Right cardiac atrium (tissue), 5 donors: ENCODE measurements at regions not wholly inside any gene's neighbourhood (a gene's known extent, or its start where the extent isn't known, plus 50 kb on each side); places are given as distances from the start of the nearest gene placed in this dataset.
"Not testable (repeated sequence)": the region's sequence is repeated elsewhere in the genome, so short reads cannot be mapped to it uniquely, and the experiment has no call there.

ENCODE experiments used
- ATAC-seq, 2 donors: fragments of 200-7000 bp; cut with Tn5 transposase; one replicate each; pipeline versions ENCODE4 v1.8.0 to v1.9.1; 2020; ENCODE audit warnings: moderate library complexity in 2 of 2, mild to moderate bottlenecking in 1 of 2
- DNase-seq, 3 donors: peaks; one replicate each; pipeline ENCODE4 v3.0.0-alpha.2; 2020
- H3K27ac ChIP-seq: one replicate; pipeline ENCODE4 v1.5.1; 2013; ENCODE audit warnings: mild to moderate bottlenecking, low read length, control low read depth, moderate library complexity
- H3K27me3 ChIP-seq: one replicate; pipeline ENCODE4 v1.6.1; 2013; ENCODE audit not compliant: control insufficient read depth, insufficient read depth
- H3K4me1 ChIP-seq: one replicate; pipeline ENCODE4 v1.6.1; 2013; ENCODE audit warnings: low read length; ENCODE audit not compliant: control insufficient read depth, insufficient read depth
- H3K4me3 ChIP-seq: one replicate; pipeline ENCODE4 v1.5.1; 2013; ENCODE audit warnings: low read length, control low read depth
- H3K9me3 ChIP-seq: one replicate; pipeline ENCODE4 v1.6.1; 2013; ENCODE audit warnings: low read length; ENCODE audit not compliant: control insufficient read depth
- WGBS: extraction: QIAGEN DNeasy Blood & Tissue Kit; methylation state at CpG from one replicate; pipeline ENCODE4 v1.1.7; 2013; 5-methylcytosine and 5-hydroxymethylcytosine counted together
- intact Hi-C, 4 donors: fragments of 100-400 bp; cut with DNase I; formaldehyde crosslinking; loops; one replicate each; pipeline versions ENCODE4 v1.11.0 to v1.14.0; 2022 to 2023
- donor health status: healthy with polysubstance abuse.
- donor health status: DM: no; HTN: yes; CAD: no.
- donor health status: DM: no; HTN: no; CAD: no.
- donor health status: DM: no; HTN: yes; CAD: no; lungs with severe emphysema.
- donor health status: DM: yes; HTN: yes; CAD: no.

- WGBS = 73% methylated on average over 4 of the region's 4 CpGs
Observed at GRCh38 chr19:28554321-28555091, 658.4 kb downstream of the UQCRFS1 start.

GRCh38 chr19:28553764-28554163 is 659.2 kb downstream of the UQCRFS1 start:
- no peaks in the 10 kb centered on the region for H3K4me1 ChIP-seq
- no peak overlapping the region for H3K27ac ChIP-seq
- no peaks in the 10 kb centered on the region for H3K27me3 ChIP-seq
- intact Hi-C loops = no loop called here
- no peak overlapping the region for H3K4me3 ChIP-seq
- ATAC-seq = no peak
- 86% methylated on average over 2 of the region's 2 CpGs for WGBS
- no peak for DNase-seq
- no peaks in the 10 kb centered on the region for H3K9me3 ChIP-seq

More at GRCh38 chr19:28554321-28555091, 658.4 kb downstream of the UQCRFS1 start:
- Histone ChIP-seq H3K27me3 (no peaks in the 10 kb centered on the region), H3K4me1 (no peaks in the 10 kb centered on the region), H3K4me3 (no peak overlapping the region), H3K9me3 (no peaks in the 10 kb centered on the region), H3K27ac (no peak overlapping the region)
- ATAC-seq (no peak), DNase-seq (no peak)
- intact Hi-C loops = no loop called here

GRCh38 chr19:28553005-28553404 is 659.9 kb downstream of the UQCRFS1 start:
- Histone ChIP-seq H3K9me3 (no peaks in the 10 kb centered on the region), H3K4me1 (no peaks in the 10 kb centered on the region), H3K4me3 (no peak overlapping the region), H3K27ac (no peak overlapping the region), H3K27me3 (no peaks in the 10 kb centered on the region)
- DNase-seq = no peak
- 68% methylated on average over 5 of the region's 5 CpGs for WGBS
- intact Hi-C loops = no loop called here
- ATAC-seq = no peak

- 73% methylated on average over 7 of the region's 7 CpGs for WGBS
- Histone ChIP-seq H3K4me3 (no peak overlapping the region), H3K27ac (no peak overlapping the region), H3K27me3 (no peaks in the 10 kb centered on the region), H3K9me3 (no peaks in the 10 kb centered on the region), H3K4me1 (no peaks in the 10 kb centered on the region)
- intact Hi-C loops = no loop called here
- ATAC-seq (no peak), DNase-seq (no peak)
Observed at GRCh38 chr19:28549680-28550277, 663.2 kb downstream of the UQCRFS1 start.

- WGBS = 72% methylated on average over 10 of the region's 10 CpGs
- H3K9me3 ChIP-seq = no peaks in the 10 kb centered on the region
- no peaks in the 10 kb centered on the region for H3K27me3 ChIP-seq
- no peak for ATAC-seq
- H3K4me3 ChIP-seq = no peak overlapping the region
- intact Hi-C loops = no loop called here
- no peaks in the 10 kb centered on the region for H3K4me1 ChIP-seq
- DNase-seq = no peak
- no peak overlapping the region for H3K27ac ChIP-seq
Observed at GRCh38 chr19:28546148-28546685, 666.7 kb downstream of the UQCRFS1 start.

GRCh38 chr19:28545397-28545796 is 667.6 kb downstream of the UQCRFS1 start:
- H3K27me3 ChIP-seq, intact Hi-C loops, H3K27ac ChIP-seq, DNase-seq, H3K4me1 ChIP-seq, ATAC-seq, H3K9me3 ChIP-seq, H3K4me3 ChIP-seq: not testable (repeated sequence)
- 83% methylated on average over 7 of the region's 7 CpGs for WGBS

- H3K9me3 ChIP-seq = no peaks in the 10 kb centered on the region
- H3K4me3 ChIP-seq = no peak overlapping the region
- no peak overlapping the region for H3K27ac ChIP-seq
- no peaks in the 10 kb centered on the region for H3K4me1 ChIP-seq
- ATAC-seq (no peak), DNase-seq (no peak)
- no peaks in the 10 kb centered on the region for H3K27me3 ChIP-seq
- WGBS = 95% methylated on average over 2 of the region's 2 CpGs
- intact Hi-C loops = no loop called here
Observed at GRCh38 chr19:28544451-28545261, 668.3 kb downstream of the UQCRFS1 start.

- Histone ChIP-seq H3K9me3 (no peaks in the 10 kb centered on the region), H3K4me1 (no peaks in the 10 kb centered on the region), H3K4me3 (no peak overlapping the region), H3K27ac (no peak overlapping the region), H3K27me3 (no peaks in the 10 kb centered on the region)
- no peak for DNase-seq
- ATAC-seq = no peak
- intact Hi-C loops = no loop called here
- 78% methylated on average over 5 of the region's 5 CpGs for WGBS
Observed at GRCh38 chr19:28543244-28543776, 669.6 kb downstream of the UQCRFS1 start.

- DNase-seq (no peak), ATAC-seq (no peak)
- Histone ChIP-seq H3K27me3 (no peaks in the 10 kb centered on the region), H3K9me3 (no peaks in the 10 kb centered on the region), H3K4me1 (no peaks in the 10 kb centered on the region), H3K27ac (no peak overlapping the region), H3K4me3 (no peak overlapping the region)
- 79% methylated on average over 12 of the region's 12 CpGs for WGBS
- intact Hi-C loops = no loop called here
Observed at GRCh38 chr19:28542394-28543243, 670.3 kb downstream of the UQCRFS1 start.

GRCh38 chr19:28541602-28542393 is 671.2 kb downstream of the UQCRFS1 start:
- intact Hi-C loops = no loop called here
- WGBS = 73% methylated on average over 6 of the region's 6 CpGs
- ATAC-seq (no peak), DNase-seq (no peak)
- Histone ChIP-seq H3K4me3 (no peak overlapping the region), H3K9me3 (no peaks in the 10 kb centered on the region), H3K4me1 (no peaks in the 10 kb centered on the region), H3K27ac (no peak overlapping the region), H3K27me3 (no peaks in the 10 kb centered on the region)
